ENCODE measurements at regions not wholly inside any gene's neighbourhood (a gene's known extent, or its start where the extent isn't known, plus 50 kb on each side); places are given as distances from the start of the nearest gene placed in this dataset.

GRCh38 chr15:70492240-70493177 is 270.8 kb downstream of the UACA start:
- H3K4me2 ChIP-seq (ENCODE audit: low read length): peak overlapping the region; percentile 66
- peak; percentile 62 for ATAC-seq
- no TSS peak for BruUV-seq (replicated peaks)

More at GRCh38 chr15:70492240-70493177, 270.8 kb downstream of the UACA start:
- H3K9me3 ChIP-seq (ENCODE audit: control insufficient read depth in 1 of 2, insufficient read depth in 1 of 2, low read depth in 1 of 2, low read length in 2 of 2): no peaks in the 10 kb centered on the region
- intact Hi-C loops (cut with micrococcal nuclease): no loop called here
- TF ChIP-seq CTCF (IDR thresholded peaks at IDR 0.05 in 2 of 3, conservative IDR thresholded peaks at IDR 0.05 in 1 of 3; ENCODE audit: borderline replicate concordance in 1 of 3, insufficient read depth in 1 of 3, low read depth in 2 of 3, low read length in 2 of 3): 0 out of 6 replicates have a peak, but pooled peaks of 1 of the 3 experiments have one; percentile 7
- TF ChIP-seq CBX3 (IDR thresholded peaks at IDR 0.05; ENCODE audit: low read depth): no peak
- TF ChIP-seq SRF (IDR thresholded peaks at IDR 0.05; ENCODE audit: low read depth): no peak
- TF ChIP-seq TCF7L2 (IDR thresholded peaks at IDR 0.05; ENCODE audit: borderline replicate concordance, extremely low read depth, insufficient read depth, insufficient read length): no peak
- TF ChIP-seq ZBTB33 (IDR thresholded peaks at IDR 0.05; ENCODE audit: extremely low read depth, insufficient replicate concordance, low read length): no peak
- TF ChIP-seq POLR2AphosphoS5 (IDR thresholded peaks at IDR 0.05; ENCODE audit: low read depth, low read length): peak; percentile 14; the same call in 1 of the 2 replicates
- TF ChIP-seq ATF3 (IDR thresholded peaks at IDR 0.05): no peak
- TF ChIP-seq FOSL1 (IDR thresholded peaks at IDR 0.05; ENCODE audit: low read depth): no peak
- no peak for TF ChIP-seq EZH2phosphoT487 (IDR thresholded peaks at IDR 0.05; ENCODE audit: borderline replicate concordance)
- no peak for TF ChIP-seq CEBPB (IDR thresholded peaks at IDR 0.05; ENCODE audit: low read depth)
- H3K36me3 ChIP-seq (ENCODE audit: control insufficient read depth in 1 of 2, insufficient read depth in 2 of 2, low read length in 2 of 2): no peaks in the 10 kb centered on the region
- H3K27me3 ChIP-seq (ENCODE audit: insufficient read depth, low read length): peaks cover 4% of the 10 kb centered on the region; the same call in 1 of the 2 replicates
- no peak overlapping the region for H2AFZ ChIP-seq (ENCODE audit: low read depth, low read length, poor library complexity, severe bottlenecking)
- ChIA-PET RAD21 (ENCODE audit: low non-redundant PET in 1 of 2, low total read pairs in 2 of 2, uncharacterized antibody in 2 of 2, unreplicated experiment in 2 of 2) (no interaction called here), POLR2A (no interaction called here), CTCF (no interaction called here)
- no peaks in the 10 kb centered on the region for H4K20me1 ChIP-seq (ENCODE audit: insufficient read depth)
- H3K9ac ChIP-seq (ENCODE audit: low read length): peak overlapping the region; percentile 8; the same call in 1 of the 2 replicates
- no peaks in the 10 kb centered on the region for H3K79me2 ChIP-seq (ENCODE audit: insufficient read depth, low read length)
- 0 out of 4 replicates have a peak overlapping the region, but pooled peaks of 1 of the 2 experiments have one; percentile 19 for H3K4me3 ChIP-seq (replicated peaks in 1 of 2; ENCODE audit: low read depth in 1 of 2, low read length in 2 of 2)
- H3K9me2 ChIP-seq (ENCODE audit: insufficient read depth): no peaks in the 10 kb centered on the region
- H3K27ac ChIP-seq (ENCODE audit: low read depth, low read length): peak overlapping the region; percentile 1; the same call in 1 of the 2 replicates
- H3K4me1 ChIP-seq (ENCODE audit: control insufficient read depth in 1 of 2, insufficient read depth in 2 of 2, low read length in 2 of 2): peaks cover 40 to 48% of the 10 kb centered on the region in 2 experiments
- DNase-seq (ENCODE audit: low read depth, low spot score): no peak
